ENCODE measurements at regions not wholly inside any gene's neighbourhood (a gene's known extent, or its start where the extent isn't known, plus 50 kb on each side); places are given as distances from the start of the nearest gene placed in this dataset.

GRCh38 chr10:6771331-6771730 lies 191.3 kb upstream of the PRKCQ start:
- ChIA-PET CTCF (interaction anchor here (0.6 to 1.3 kb wide), 2 partner anchors 12 to 226 kb away, joined by 3 read pairs; no protein-coding TSS in a partner anchor), POLR2A (no interaction called here)
- H3K9me3 Mint-ChIP-seq: no peaks in the 10 kb centered on the region
- no peak overlapping the region for H3K4me3 Mint-ChIP-seq
- no peaks in the 10 kb centered on the region for H3K4me1 Mint-ChIP-seq
- H3K36me3 Mint-ChIP-seq (ENCODE audit: low read depth): no peaks in the 10 kb centered on the region
- no peak overlapping the region for H3K27ac Mint-ChIP-seq
- no peak for DNase-seq
- peaks cover 28% of the 10 kb centered on the region for H3K27me3 Mint-ChIP-seq

GRCh38 chr10:6770846-6771245 lies 190.8 kb upstream of the PRKCQ start:
- CTCF ChIA-PET: interaction anchor here (0.6 kb wide), 1 partner anchor 227 kb away, joined by 3 read pairs; no protein-coding TSS in a partner anchor
- Mint-ChIP-seq H3K4me1 (no peaks in the 10 kb centered on the region), H3K36me3 (ENCODE audit: low read depth) (no peaks in the 10 kb centered on the region), H3K9me3 (no peaks in the 10 kb centered on the region), H3K27ac (no peak overlapping the region), H3K4me3 (no peak overlapping the region), H3K27me3 (peaks cover 31% of the 10 kb centered on the region)
- POLR2A ChIA-PET: no interaction called here
- no peak for DNase-seq

GRCh38 chr10:6769704-6770417 lies 189.8 kb upstream of the PRKCQ start:
- H3K4me3 Mint-ChIP-seq: no peak overlapping the region
- no peaks in the 10 kb centered on the region for H3K9me3 Mint-ChIP-seq
- H3K27ac Mint-ChIP-seq: no peak overlapping the region
- CTCF ChIA-PET: no interaction called here
- H3K4me1 Mint-ChIP-seq: no peaks in the 10 kb centered on the region
- POLR2A ChIA-PET: interaction anchor here (0.6 kb wide), 2 partner anchors 443 to 501 kb away, joined by 3 to 8 read pairs; no protein-coding TSS in a partner anchor
- DNase-seq: no peak
- no peaks in the 10 kb centered on the region for H3K36me3 Mint-ChIP-seq (ENCODE audit: low read depth)
- peaks cover 26% of the 10 kb centered on the region for H3K27me3 Mint-ChIP-seq

GRCh38 chr10:6766131-6766801 lies 186.2 kb upstream of the PRKCQ start:
- Mint-ChIP-seq H3K27ac (no peak overlapping the region), H3K4me1 (no peaks in the 10 kb centered on the region), H3K4me3 (no peak overlapping the region), H3K27me3 (peaks cover 32% of the 10 kb centered on the region), H3K36me3 (ENCODE audit: low read depth) (no peaks in the 10 kb centered on the region), H3K9me3 (no peaks in the 10 kb centered on the region)
- DNase-seq: no peak
- POLR2A ChIA-PET: no interaction called here
- CTCF ChIA-PET: interaction anchor here (0.6 kb wide), 1 partner anchor 456 kb away, joined by 3 read pairs; no protein-coding TSS in a partner anchor

GRCh38 chr10:6763423-6763822 lies 183.3 kb upstream of the PRKCQ start:
- Mint-ChIP-seq H3K27ac (no peak overlapping the region), H3K27me3 (peaks cover 44% of the 10 kb centered on the region), H3K36me3 (ENCODE audit: low read depth) (no peaks in the 10 kb centered on the region), H3K9me3 (no peaks in the 10 kb centered on the region), H3K4me1 (no peaks in the 10 kb centered on the region), H3K4me3 (no peak overlapping the region)
- POLR2A ChIA-PET: no interaction called here
- CTCF ChIA-PET: no interaction called here
- no peak for DNase-seq

- Mint-ChIP-seq H3K36me3 (ENCODE audit: low read depth) (no peaks in the 10 kb centered on the region), H3K27me3 (peaks cover 46% of the 10 kb centered on the region), H3K4me3 (no peak overlapping the region), H3K27ac (no peak overlapping the region), H3K4me1 (no peaks in the 10 kb centered on the region), H3K9me3 (no peaks in the 10 kb centered on the region)
- no peak for DNase-seq
- ChIA-PET POLR2A (no interaction called here), CTCF (no interaction called here)
Observed at GRCh38 chr10:6763001-6763400, 182.9 kb upstream of the PRKCQ start.

GRCh38 chr10:6759961-6760360 lies 179.9 kb upstream of the PRKCQ start:
- H3K36me3 Mint-ChIP-seq (ENCODE audit: low read depth): no peaks in the 10 kb centered on the region
- no peak overlapping the region for H3K4me3 Mint-ChIP-seq
- ChIA-PET CTCF (no interaction called here), POLR2A (no interaction called here)
- H3K27ac Mint-ChIP-seq: no peak overlapping the region
- DNase-seq: no peak
- H3K9me3 Mint-ChIP-seq: no peaks in the 10 kb centered on the region
- no peaks in the 10 kb centered on the region for H3K4me1 Mint-ChIP-seq
- peaks cover 51% of the 10 kb centered on the region for H3K27me3 Mint-ChIP-seq

- DNase-seq: no peak
- POLR2A ChIA-PET: no interaction called here
- Mint-ChIP-seq H3K27me3 (peaks cover 51% of the 10 kb centered on the region), H3K4me3 (no peak overlapping the region), H3K27ac (no peak overlapping the region), H3K9me3 (no peaks in the 10 kb centered on the region), H3K36me3 (ENCODE audit: low read depth) (no peaks in the 10 kb centered on the region), H3K4me1 (no peaks in the 10 kb centered on the region)
- CTCF ChIA-PET: no interaction called here
Observed at GRCh38 chr10:6757158-6757557, 177.1 kb upstream of the PRKCQ start.

GRCh38 chr10:6756716-6757115 lies 176.6 kb upstream of the PRKCQ start:
- ChIA-PET POLR2A (no interaction called here), CTCF (no interaction called here)
- H3K9me3 Mint-ChIP-seq: no peaks in the 10 kb centered on the region
- DNase-seq: no peak
- H3K36me3 Mint-ChIP-seq (ENCODE audit: low read depth): no peaks in the 10 kb centered on the region
- no peaks in the 10 kb centered on the region for H3K4me1 Mint-ChIP-seq
- H3K27ac Mint-ChIP-seq: no peak overlapping the region
- no peak overlapping the region for H3K4me3 Mint-ChIP-seq
- H3K27me3 Mint-ChIP-seq: peaks cover 51% of the 10 kb centered on the region

- H3K27me3 Mint-ChIP-seq: peaks cover 53% of the 10 kb centered on the region
- no peak overlapping the region for H3K27ac Mint-ChIP-seq
- ChIA-PET POLR2A (no interaction called here), CTCF (no interaction called here)
- DNase-seq: no peak
- no peaks in the 10 kb centered on the region for H3K4me1 Mint-ChIP-seq
- no peaks in the 10 kb centered on the region for H3K9me3 Mint-ChIP-seq
- no peaks in the 10 kb centered on the region for H3K36me3 Mint-ChIP-seq (ENCODE audit: low read depth)
- no peak overlapping the region for H3K4me3 Mint-ChIP-seq
Observed at GRCh38 chr10:6755781-6756460, 175.8 kb upstream of the PRKCQ start.

GRCh38 chr10:6753644-6754043 lies 173.6 kb upstream of the PRKCQ start:
- ChIA-PET CTCF (no interaction called here), POLR2A (no interaction called here)
- H3K27me3 Mint-ChIP-seq: peaks cover 45% of the 10 kb centered on the region

GRCh38 chr10:6751363-6751762 lies 171.3 kb upstream of the PRKCQ start:
- no peak for DNase-seq
- H3K27ac Mint-ChIP-seq: no peak overlapping the region
- no peaks in the 10 kb centered on the region for H3K36me3 Mint-ChIP-seq (ENCODE audit: low read depth)
- no peak overlapping the region for H3K4me3 Mint-ChIP-seq
- H3K9me3 Mint-ChIP-seq: no peaks in the 10 kb centered on the region
- H3K4me1 Mint-ChIP-seq: no peaks in the 10 kb centered on the region
- peaks cover 28% of the 10 kb centered on the region for H3K27me3 Mint-ChIP-seq
- POLR2A ChIA-PET: no interaction called here
- CTCF ChIA-PET: interaction anchor here (1.5 kb wide), 1 partner anchor 11 kb away, joined by 3 read pairs; no protein-coding TSS in a partner anchor

More at GRCh38 chr10:6753644-6754043, 173.6 kb upstream of the PRKCQ start:
- Mint-ChIP-seq H3K4me1 (no peaks in the 10 kb centered on the region), H3K4me3 (no peak overlapping the region), H3K9me3 (no peaks in the 10 kb centered on the region), H3K27ac (no peak overlapping the region), H3K36me3 (ENCODE audit: low read depth) (no peaks in the 10 kb centered on the region)
- no peak for DNase-seq

- CTCF ChIA-PET: no interaction called here
- H3K4me1 Mint-ChIP-seq: no peaks in the 10 kb centered on the region
- no peaks in the 10 kb centered on the region for H3K36me3 Mint-ChIP-seq (ENCODE audit: low read depth)
- no peak overlapping the region for H3K4me3 Mint-ChIP-seq
- no peak for DNase-seq
- H3K27ac Mint-ChIP-seq: no peak overlapping the region
- H3K27me3 Mint-ChIP-seq: peaks cover 26% of the 10 kb centered on the region
- no peaks in the 10 kb centered on the region for H3K9me3 Mint-ChIP-seq
- POLR2A ChIA-PET: no interaction called here
Observed at GRCh38 chr10:6748981-6749635, 169.0 kb upstream of the PRKCQ start.
